Superior temporal gyrus (tissue), 1 donor: ENCODE measurements at regions not wholly inside any gene's neighbourhood (a gene's known extent, or its start where the extent isn't known, plus 50 kb on each side); places are given as distances from the start of the nearest gene placed in this dataset.
"Not testable (repeated sequence)": the region's sequence is repeated elsewhere in the genome, so short reads cannot be mapped to it uniquely, and the experiment has no call there.

Experiments
- DNase-seq: peaks from one replicate; pipeline ENCODE4 v3.0.0-alpha.2; 2016; ENCODE audit errors: extremely low spot score

DNA sequence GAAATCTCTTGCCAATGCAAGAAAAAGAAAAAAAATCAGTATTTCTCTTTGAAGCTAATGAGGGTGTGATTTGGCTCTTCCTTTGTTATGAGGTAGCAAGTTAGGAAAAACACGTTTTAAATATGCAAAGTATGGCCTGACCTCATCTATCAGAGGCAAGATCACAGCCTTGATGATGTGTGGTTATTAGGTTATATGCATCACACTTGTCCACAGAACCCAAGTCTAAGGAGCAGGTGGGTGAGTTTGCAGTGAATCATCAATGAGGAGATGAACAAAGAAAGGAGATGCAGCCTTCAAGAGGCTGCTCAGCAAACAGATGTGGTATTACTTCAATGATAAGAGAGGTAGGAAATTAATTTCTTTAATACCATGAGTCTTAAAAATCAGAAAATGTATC, 594.8 kb upstream of the CDH5 start:
- DNase-seq: no peak

DNA sequence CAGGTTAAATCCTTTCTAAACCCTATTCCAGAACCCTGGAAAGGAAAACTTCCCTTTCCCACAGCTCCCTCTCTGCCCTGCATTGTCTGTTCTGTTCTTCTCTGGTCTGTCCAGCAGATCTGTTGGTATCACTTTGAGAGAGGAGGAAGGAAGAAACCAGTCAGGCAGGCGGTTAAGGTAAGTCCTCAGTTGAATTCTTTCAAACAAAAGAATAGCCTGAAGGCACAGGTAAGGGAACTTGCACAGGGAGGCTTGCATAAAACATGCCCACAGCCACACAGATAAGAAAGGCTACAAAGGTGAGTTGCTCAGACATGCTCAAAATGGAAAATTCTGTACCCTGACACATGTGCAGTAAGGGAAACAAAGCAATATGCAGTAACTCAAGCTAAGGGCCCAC, 595.7 kb upstream of the CDH5 start:
- no peak for DNase-seq

DNA sequence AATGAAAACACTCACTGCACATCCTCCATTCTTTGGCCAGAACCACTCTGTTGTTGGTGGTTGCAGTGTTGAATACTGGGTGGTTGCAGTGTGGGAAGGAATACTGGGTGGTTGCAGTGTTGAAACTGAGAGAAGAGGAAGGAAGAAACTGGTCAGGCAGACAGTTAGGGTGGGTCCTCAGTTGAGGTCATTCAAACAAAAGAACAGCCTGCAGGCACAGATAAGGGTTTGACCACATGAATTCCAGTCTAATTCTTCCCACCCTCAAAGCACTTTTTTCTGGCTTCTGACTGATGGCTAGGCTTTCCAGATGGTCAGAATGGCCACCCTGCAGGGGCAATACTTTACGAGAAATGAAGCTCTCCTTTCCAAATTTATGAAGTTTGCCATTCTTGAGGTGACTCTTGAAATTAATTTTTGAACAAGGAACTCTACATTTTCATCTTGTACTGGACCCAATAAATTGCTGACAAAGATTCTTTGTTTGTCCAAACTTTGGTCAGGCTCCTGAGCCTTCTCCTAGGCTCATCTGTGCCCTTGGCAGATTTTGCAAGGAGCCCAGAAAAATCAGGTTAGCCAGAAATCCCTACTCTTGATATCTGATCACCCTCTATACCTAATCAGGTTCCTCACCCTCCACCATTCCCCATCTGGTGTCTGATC, 596.6 kb upstream of the CDH5 start:
- no peak for DNase-seq

DNA sequence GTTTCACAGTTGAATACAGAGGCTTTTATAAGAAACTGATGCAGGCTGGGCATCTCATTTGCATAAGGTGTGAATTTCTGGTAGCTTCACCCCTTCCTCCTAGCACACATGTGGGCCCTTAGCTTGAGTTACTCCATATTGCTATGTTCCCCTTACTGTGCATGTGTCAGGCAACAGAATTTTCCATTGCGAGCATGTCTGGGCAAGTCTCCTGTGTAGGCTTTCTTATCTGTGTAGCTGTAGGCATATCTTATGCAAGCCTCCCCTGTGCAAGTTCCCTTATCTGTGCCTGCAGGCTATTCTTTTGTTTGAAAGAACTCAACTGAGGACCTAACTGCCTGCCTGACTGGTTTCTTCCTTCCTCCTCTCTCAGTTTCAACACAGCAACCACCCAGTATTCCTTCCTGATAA, 597.4 kb upstream of the CDH5 start:
- DNase-seq: no peak

DNA sequence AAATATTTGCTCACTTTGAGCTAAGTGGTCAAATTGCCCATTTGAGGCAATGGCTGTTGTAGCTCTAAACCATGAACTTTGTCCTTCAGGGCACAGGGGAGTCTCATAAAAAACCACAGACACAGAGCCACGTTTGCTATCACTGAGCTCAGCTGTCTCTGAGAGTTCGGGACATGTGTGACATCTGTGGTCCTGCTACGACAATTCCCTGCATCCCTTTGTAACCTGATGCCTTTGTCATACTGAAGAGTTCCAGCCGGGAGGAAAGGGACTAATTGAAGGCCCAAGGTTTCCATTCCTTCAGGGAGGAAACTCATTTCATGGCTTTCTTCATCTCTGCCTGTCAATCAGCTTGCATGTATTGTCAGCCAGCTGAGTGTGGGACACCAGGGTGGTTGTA, 599.4 kb upstream of the CDH5 start:
- no peak for DNase-seq

DNA sequence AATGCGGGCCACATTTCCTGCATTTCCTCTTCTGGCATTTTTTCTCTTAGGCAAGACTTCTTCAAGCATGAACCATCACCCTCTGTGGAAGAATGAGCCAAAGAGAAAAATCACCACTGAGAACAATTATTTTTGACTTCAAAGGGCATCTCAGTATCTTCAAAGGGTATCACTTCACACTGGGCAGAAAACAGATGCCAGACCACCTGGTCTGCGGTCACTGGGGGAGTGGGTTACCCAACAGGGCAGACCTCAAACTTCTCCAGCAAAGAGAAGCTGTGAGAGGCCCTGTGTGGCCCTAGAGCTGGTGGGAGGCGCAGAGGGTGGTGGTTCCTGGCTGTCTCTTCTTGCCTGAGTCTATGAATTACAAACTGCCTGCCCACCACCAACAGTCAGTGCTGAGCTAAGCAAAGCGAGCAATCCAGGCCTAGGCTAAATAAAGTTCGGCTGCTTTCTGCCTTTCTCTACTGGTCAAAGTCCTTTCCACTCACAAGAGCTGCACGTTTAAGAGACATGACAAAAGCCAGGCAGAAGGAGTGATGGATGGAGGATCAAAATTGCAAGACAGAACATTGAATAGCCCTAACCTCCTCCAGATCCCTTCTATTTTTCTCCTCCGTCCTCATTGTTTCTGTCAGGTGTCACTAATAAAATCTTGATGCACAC, 602.7 kb upstream of the CDH5 start:
- DNase-seq: no peak

DNA sequence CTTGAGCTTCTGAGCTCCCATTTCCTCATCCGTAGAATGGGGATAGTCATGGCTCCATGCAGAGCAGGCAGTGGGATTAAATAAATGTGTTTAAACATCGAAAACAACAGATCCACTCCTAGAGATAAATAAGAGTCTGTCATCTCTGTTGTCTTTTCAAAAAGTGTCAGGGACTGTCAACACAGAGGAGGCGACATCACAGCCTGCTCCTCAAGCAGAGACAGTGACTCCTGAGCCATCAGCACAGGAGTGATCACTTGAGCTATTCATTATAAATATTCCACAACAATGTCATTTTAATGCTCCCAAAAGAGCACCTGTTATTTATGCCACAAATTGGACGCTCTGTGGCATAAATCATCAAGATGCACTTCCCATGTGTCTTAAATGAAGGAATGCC, 605.6 kb upstream of the CDH5 start:
- DNase-seq: no peak

DNA sequence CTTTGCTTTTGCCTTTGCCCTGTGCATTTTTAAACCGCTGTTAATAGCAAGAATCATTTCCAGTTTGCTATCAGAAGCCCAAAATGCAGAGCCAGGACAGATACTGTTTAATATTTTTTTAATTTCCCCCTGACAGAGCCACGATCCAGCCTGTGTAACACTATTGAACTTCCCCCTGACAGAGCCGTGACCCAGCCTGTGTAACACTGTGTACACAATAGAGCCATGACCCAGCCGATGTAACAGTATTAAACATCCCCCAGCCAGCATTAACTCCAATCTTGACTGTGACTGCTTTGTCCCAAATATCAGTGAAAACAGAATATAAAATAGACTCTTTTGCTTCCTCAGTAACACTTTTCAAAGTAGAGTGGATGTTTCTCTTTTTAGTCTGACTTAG, 607.9 kb upstream of the CDH5 start:
- DNase-seq: no peak

DNA sequence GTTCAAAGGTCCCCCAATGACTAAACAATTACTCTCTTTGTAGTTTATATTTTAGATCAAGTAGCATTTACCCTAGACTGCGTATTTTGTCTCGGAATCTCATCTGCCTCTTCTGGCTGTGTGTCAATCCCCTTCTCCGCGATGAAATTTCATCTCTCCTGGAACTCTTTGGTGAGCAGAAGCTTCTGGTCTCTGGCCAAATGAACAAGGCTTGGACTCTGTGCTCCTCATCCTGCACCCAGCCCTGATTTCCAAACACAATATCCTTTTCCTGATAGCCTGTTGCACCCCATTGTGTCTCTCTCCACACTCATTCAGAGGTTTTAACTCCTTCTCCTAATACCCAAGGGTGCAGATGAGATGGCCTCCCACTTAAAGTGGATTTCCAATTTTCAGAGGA, 609.4 kb upstream of the CDH5 start:
- no peak for DNase-seq

DNA sequence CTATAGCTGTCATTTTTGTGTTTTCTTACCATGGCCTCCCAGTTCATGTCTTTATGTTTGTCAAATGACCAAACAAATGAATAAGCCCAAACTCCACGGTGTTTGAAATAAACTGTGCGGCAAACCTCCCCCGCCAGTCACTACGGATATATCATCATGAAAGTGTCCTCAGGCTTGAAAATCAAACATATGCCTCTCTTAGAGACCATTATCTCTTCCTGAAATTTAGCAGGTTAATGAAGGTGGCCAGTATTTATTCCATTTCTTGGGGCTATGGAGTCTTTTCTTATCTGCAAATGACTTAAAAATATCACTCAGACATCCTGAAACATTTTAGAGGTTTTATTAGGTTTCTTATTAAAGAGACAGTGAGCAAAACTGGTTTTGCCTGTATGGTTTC, 610.3 kb upstream of the CDH5 start:
- no peak for DNase-seq

DNA sequence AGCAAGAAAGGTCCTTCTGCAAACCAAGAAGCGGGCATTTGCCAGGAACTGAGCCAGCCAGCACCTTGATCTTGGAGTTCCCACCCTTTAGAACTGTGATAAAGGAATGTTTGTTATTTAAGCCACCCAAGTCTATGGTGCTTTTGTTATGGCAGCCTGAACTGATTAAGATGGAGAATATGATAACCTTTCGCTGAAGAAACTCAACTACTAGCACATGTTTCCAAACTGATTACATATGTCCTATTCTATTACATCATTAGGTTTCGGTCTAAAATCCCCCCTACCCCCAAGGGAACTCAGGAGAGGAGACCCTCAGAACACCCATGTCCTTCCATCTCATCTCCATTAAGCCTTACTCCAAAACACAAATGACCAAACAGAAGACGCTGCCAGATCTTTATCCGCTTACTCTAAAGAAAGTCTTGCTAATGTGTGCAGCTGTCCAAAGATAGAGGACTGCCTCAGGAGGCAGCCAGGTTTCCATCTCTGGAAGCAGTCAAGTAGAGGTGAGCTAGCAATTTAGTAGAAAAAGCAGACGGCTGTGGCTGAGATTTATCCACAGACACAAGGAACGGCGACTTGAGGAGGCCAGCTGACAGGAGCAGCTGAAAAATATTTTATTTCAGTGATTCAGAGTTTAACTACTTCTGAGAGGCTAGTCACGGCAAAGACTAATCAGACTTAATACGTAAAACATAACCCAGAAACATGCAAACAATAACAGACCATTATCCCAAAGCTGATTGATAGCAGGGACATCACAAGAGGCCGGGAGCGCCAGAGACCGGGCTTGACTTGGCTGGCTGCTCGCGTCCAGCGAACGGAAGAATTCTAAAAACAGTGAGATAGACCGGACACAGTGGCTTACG, 611.4 kb upstream of the CDH5 start:
- DNase-seq: no peak

DNA sequence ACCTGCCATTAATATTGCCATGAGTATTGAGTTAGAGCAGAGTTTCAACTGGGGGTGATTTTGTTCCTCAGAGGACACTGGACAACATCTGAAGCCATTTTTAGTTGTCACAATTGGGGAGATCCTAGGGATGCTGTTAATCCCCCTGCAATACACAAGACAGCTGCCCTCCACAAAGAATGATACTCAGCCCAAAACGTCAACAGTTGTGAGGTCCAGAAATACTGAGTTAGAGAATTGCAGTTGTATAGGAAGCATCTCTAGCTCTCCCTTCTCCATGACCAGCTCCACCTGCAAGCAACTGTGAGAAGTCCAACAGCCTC, 614.0 kb upstream of the CDH5 start:
- no peak for DNase-seq

DNA sequence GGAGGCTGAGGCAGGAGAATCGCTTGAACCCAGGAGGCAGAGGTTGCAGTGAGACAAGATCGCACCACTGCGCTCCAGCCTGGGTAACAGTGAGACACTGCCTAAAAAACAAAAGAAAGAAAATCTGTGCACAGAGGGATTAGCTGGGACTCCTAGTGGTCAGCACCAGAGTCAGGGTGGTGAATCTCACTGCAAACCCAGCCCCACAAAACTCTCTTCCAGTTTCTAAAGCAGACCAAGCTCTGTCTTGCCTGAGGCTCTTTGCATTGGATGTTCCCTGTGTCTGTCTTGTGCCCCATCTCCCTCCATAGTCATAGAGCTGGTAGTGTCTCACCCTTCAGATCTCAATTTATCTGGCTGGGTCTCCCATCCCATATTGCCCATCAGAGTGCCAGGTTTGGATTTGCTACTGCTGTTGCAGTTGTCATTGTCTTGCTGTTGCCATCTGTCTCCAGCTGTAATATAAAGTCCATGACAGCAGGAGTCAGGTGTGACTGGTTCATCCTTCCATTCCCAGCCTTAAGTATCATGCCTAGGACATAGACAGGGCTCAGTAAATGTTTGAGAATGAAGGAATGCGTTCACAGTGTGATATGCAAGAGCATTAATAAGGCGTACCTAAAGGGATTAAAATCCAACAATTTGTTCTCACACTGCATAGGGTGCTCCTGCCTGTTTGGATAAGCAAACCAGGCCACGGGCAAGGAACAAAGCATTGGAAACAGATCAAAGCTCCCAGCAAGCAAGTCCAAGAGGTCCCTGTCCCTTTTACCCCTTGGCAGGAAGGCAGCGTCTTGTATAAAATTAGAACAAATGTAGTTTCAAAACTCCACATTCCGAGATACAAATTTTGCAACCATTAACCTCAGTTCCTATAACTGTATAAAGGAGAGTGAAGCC, 614.6 kb upstream of the CDH5 start:
- DNase-seq: no peak

DNA sequence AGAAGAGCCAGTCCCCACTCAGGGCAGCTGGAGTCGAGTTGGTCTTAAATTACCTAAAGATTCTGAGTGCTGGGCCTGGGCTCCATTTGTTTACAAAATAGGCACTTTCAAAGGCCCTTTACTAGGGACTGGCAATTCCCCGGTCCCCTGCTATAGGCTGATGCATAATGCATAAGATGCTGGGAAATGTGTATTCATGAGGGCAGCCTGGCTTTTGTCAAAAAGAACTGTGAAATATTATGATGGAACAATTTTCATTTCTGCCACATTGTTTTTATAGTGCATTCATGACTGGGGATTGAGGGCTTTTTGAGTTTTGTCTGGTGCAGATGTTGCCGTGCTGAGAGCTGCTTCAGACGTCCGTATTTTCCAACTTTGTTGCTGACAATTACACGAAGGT, 617.0 kb upstream of the CDH5 start:
- no peak for DNase-seq

DNA sequence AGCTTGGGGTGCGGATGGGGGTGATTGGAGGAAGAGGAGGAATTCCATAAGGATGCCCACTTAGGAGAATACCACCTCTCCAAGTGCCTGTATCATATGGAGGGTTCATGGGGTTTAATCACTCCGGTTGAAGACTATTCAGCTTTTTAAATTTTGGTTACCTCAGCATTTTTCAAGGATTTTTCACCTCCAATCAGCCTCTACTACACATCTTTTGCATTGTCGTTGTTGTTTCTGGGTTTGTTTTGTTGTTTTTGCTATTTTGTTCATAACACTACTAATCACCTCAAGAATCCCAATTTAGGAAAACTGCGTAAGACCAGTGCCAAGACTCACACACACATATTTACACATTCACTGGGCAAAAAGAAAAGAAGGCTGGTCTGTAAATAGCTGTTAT, 619.5 kb upstream of the CDH5 start:
- DNase-seq: no peak

DNA sequence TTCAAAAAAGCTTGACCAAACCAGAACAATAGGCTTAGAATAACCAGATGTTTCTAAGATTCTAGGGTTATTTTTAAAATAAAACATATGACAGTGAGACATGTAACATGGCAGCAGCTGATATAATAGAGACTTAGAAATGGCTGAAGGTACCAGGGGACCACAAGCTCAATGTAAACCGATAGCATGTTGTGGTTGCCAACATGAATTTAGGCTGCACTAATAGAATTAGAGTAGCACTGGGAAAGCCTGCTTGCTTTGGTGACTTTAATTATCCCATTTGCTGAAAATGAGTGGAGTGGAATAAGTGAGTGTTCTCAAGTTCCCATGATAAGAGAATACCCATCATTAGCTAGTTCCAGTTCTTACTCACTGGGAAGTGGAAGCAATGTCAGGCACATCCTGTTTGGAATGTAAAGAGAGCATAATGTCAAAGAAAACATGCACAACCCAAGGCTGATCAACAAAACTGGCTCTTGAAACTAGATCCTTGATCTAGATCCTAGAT, 621.2 kb upstream of the CDH5 start:
- DNase-seq: no peak

DNA sequence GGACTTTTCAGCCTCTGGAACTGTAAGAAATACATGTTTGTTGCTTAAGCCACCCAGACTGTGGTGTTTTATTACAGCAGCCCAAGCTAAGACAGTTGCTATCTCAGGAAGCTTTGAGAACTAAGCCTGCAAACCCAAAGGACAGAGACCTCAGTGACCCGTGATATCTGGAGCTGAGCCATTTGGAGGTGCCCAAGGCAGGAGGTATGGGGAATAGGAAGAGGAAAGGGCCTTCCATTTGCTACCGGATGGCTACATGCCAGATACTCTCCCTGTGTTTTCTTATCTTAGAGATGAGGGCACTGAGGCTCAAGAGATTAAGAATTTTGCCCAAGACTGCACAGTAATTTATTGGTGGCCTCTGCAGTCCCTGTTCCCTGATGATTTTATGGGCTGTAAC, 622.1 kb upstream of the CDH5 start:
- DNase-seq: no peak

DNA sequence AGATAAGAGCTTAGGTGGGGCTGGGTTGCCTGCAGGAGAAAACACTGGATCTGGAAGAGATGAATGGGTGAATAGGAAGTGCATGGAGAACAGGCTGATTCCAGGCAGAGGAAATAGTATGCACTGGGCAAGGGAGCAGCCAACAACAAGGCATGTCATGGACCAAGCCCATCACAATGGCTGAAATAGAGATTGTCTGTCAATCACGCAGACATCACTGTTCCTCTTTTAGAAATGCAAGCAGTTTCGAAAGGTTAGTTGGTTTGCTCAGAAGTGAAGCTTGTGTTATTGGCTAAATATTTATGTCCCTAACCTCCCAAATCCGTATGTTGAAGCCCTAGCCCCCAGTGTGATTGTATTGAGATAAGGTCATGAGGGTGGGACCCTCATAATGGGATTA, 621.7 kb upstream of the CDH11 start:
- no peak for DNase-seq

DNA sequence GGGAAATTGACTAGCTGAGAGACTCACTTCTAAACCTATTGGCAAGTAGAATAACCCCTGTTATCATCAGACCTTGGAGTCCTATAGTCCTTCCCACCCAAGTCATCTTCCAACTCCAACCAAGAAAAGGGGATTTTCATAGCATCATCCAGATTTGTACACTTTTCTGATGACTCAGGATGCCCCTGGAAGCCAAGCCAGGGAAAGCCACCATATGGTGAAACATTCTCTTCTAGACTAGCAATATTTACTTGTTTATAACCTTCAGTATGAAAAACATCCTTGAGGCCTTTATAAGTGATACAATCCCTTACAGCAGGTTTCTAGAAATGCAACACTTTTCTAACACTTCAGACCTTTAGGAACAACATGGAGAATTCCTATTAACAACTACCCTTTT, 618.8 kb upstream of the CDH11 start:
- no peak for DNase-seq

DNA sequence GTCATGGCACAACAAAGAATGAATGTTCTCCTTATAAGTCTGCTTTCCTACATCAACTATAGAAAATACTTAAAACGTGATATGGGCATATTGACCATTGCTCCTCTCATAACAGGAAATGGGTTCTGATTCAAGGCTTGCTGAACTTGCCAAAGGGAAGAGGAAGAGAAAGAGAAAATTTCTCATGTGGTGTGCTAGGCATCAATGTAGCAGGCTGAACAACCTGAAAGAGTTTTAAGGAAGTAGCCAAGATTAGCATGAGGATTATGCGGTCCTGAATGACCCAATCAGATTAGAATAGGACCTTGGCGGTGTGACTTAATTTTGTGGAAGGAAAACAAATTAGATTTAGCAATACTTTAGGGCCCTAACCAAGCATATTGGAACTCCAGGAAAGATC, 617.7 kb upstream of the CDH11 start:
- DNase-seq: no peak

DNA sequence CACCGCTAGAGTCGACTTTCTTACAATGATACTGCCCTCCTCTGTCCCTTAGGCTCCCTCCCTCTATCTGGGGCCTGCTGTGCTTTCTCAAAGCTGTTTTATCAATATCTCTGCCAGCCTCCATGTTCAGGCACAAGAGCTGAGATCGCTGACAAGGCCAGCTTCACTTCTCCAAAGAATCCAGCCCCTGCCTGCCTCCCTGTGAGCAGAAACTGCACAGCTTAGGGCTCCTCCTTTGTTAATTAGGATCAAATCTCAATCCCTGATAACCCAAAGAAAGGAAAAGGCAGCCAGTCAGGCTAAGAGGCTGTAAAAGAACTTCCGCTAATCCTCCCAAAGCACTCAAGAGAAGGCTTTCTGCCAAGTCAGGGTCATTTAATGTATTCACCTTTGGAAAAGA, 616.0 kb upstream of the CDH11 start:
- no peak for DNase-seq

DNA sequence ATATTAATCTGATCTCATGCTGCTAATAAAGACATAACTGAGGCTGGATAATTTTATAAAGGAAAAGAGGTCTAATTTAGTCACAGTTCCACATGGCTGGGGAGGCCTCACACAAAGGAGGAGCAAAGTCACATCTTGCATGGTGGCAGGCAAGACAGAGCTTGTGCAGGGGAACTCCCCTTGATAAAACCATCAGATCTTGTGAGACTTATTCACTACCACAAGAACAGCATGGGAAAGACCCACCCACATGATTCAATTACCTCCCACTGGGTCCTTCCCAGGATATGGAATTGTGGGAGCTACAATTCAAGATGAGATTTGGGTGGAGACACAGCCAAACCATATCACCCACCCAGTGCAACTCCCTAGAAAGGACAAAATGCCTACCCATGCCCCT, 613.8 kb upstream of the CDH11 start:
- not testable (repeated sequence) for DNase-seq
